ENCODE measurements at regions not wholly inside any gene's neighbourhood (a gene's known extent, or its start where the extent isn't known, plus 50 kb on each side); places are given as distances from the start of the nearest gene placed in this dataset.

DNA sequence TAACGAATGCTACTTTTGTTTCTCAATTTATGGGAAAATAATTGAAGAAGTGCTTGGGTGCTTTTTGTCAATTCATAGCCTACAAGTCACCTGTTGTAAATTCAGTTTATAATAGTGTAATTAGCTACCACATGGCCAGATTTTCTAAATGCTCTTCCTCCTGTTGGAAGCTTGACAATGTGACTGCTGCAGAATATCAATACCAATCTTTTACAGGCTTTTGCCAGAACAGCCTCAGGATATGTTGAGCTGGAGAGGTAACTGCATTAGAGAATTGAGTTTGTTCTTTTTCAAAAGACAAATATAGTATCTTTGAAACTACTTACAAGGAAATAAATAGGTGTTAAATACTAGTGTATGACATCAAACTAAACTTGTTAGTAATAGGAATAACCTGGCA lies 277.8 kb downstream of the POU4F1 start:
- H3K4me3 Mint-ChIP-seq (ENCODE audit: unreplicated experiment) = no peak overlapping the region
- no peak overlapping the region for H3K27ac Mint-ChIP-seq (ENCODE audit: unreplicated experiment)
- H3K9me3 Mint-ChIP-seq (ENCODE audit: low read depth) = no peaks in the 10 kb centered on the region
- DNase-seq (ENCODE audit: low spot score) = no peak
- H3K27me3 Mint-ChIP-seq (ENCODE audit: low read depth) = peaks cover 8% of the 10 kb centered on the region
- H3K4me1 Mint-ChIP-seq (ENCODE audit: low read depth) = no peaks in the 10 kb centered on the region
- H3K36me3 Mint-ChIP-seq (ENCODE audit: low read depth) = no peaks in the 10 kb centered on the region
- TF ChIP-seq, protein P1, sequence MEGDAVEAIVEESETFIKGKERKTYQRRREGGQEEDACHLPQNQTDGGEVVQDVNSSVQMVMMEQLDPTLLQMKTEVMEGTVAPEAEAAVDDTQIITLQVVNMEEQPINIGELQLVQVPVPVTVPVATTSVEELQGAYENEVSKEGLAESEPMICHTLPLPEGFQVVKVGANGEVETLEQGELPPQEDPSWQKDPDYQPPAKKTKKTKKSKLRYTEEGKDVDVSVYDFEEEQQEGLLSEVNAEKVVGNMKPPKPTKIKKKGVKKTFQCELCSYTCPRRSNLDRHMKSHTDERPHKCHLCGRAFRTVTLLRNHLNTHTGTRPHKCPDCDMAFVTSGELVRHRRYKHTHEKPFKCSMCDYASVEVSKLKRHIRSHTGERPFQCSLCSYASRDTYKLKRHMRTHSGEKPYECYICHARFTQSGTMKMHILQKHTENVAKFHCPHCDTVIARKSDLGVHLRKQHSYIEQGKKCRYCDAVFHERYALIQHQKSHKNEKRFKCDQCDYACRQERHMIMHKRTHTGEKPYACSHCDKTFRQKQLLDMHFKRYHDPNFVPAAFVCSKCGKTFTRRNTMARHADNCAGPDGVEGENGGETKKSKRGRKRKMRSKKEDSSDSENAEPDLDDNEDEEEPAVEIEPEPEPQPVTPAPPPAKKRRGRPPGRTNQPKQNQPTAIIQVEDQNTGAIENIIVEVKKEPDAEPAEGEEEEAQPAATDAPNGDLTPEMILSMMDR (IDR thresholded peaks at IDR 0.05) = no peak

GRCh38 chr13:78323848-78324247 lies 279.5 kb downstream of the POU4F1 start:
- no peak overlapping the region for H3K27ac Mint-ChIP-seq (ENCODE audit: unreplicated experiment)
- H3K4me1 Mint-ChIP-seq (ENCODE audit: low read depth) = no peaks in the 10 kb centered on the region
- no peak overlapping the region for H3K4me3 Mint-ChIP-seq (ENCODE audit: unreplicated experiment)
- TF ChIP-seq, protein P1 (IDR thresholded peaks at IDR 0.05) = no peak
- no peaks in the 10 kb centered on the region for H3K36me3 Mint-ChIP-seq (ENCODE audit: low read depth)
- DNase-seq (ENCODE audit: low spot score) = no peak
- H3K9me3 Mint-ChIP-seq (ENCODE audit: low read depth) = no peaks in the 10 kb centered on the region
- peaks cover 6% of the 10 kb centered on the region for H3K27me3 Mint-ChIP-seq (ENCODE audit: low read depth)

DNA sequence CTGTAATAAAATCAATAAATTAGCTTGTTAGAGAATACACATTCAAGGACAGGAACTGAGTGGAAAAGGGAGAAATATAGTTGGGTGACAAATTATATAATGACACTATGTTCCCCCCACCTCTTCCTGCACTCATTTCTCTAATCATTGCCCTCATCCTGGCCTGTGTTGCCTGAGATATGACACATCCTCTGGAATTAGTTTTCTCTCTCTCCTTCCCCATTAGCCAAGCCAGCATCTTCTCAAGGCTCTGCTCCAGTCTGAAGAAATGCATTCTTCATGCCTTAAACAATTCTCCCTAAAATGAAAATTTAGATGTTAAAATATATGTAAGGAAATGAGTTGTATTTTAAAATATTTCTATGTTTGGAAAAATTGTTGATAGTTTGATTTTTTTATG lies 280.3 kb downstream of the POU4F1 start:
- Mint-ChIP-seq H3K36me3 (ENCODE audit: low read depth) (no peaks in the 10 kb centered on the region), H3K9me3 (ENCODE audit: low read depth) (no peaks in the 10 kb centered on the region), H3K27ac (ENCODE audit: unreplicated experiment) (no peak overlapping the region), H3K4me3 (ENCODE audit: unreplicated experiment) (no peak overlapping the region), H3K4me1 (ENCODE audit: low read depth) (no peaks in the 10 kb centered on the region), H3K27me3 (ENCODE audit: low read depth) (peaks cover 6% of the 10 kb centered on the region)
- no peak for DNase-seq (ENCODE audit: low spot score)
- TF ChIP-seq, protein P1 (IDR thresholded peaks at IDR 0.05) = no peak

- H3K9me3 Mint-ChIP-seq (ENCODE audit: low read depth) = no peaks in the 10 kb centered on the region
- no peak overlapping the region for H3K27ac Mint-ChIP-seq (ENCODE audit: unreplicated experiment)
- no peaks in the 10 kb centered on the region for H3K36me3 Mint-ChIP-seq (ENCODE audit: low read depth)
- H3K4me3 Mint-ChIP-seq (ENCODE audit: unreplicated experiment) = no peak overlapping the region
- DNase-seq (ENCODE audit: low spot score) = no peak
- no peaks in the 10 kb centered on the region for H3K4me1 Mint-ChIP-seq (ENCODE audit: low read depth)
- TF ChIP-seq, protein P1 (IDR thresholded peaks at IDR 0.05) = no peak
- H3K27me3 Mint-ChIP-seq (ENCODE audit: low read depth) = peaks cover 6% of the 10 kb centered on the region
Measured at GRCh38 chr13:78319101-78319627, 284.2 kb downstream of the POU4F1 start.

DNA sequence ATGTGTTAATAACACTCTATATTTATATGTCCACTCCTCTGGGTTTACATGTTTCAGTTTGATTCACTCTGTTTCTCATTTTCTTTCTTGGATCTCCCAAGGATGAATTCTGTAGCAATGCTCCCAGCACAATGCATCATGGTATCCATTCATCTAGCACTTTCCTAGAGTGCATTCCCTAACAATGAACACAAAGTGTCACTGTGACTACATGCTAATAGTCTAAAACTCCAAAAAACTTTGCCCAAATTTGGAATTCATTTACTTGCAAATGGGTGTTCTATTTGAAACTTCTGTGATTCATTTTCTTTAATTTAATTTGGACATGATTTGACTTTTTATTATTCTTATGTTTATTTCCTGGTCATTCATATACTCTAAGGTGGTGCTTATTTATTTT lies 286.3 kb downstream of the POU4F1 start:
- DNase-seq (ENCODE audit: low spot score) = no peak
- TF ChIP-seq, protein P1 (IDR thresholded peaks at IDR 0.05) = peak; percentile 65
- Mint-ChIP-seq H3K27ac (ENCODE audit: unreplicated experiment) (no peak overlapping the region), H3K9me3 (ENCODE audit: low read depth) (no peaks in the 10 kb centered on the region), H3K27me3 (ENCODE audit: low read depth) (peaks cover 2% of the 10 kb centered on the region), H3K4me3 (ENCODE audit: unreplicated experiment) (no peak overlapping the region), H3K36me3 (ENCODE audit: low read depth) (no peaks in the 10 kb centered on the region), H3K4me1 (ENCODE audit: low read depth) (no peaks in the 10 kb centered on the region)

Data from chondrocyte (in vitro differentiated cells).